Osteocyte (in vitro differentiated cells): ENCODE measurements at regions not wholly inside any gene's neighbourhood (a gene's known extent, or its start where the extent isn't known, plus 50 kb on each side); places are given as distances from the start of the nearest gene placed in this dataset.
A peak's percentile ranks its signal among the peaks of the same experiment; 100 is the strongest.

Source experiments
- DNase-seq: peaks from one replicate; pipeline ENCODE4 v3.0.0; 2021; ENCODE audit warnings: mixed read lengths; ENCODE audit not compliant: unreplicated experiment; ENCODE audit errors: extremely low spot score
- H3K27ac Mint-ChIP-seq: one replicate; pipeline ENCODE4 v1.8.0; 2021; ENCODE audit warnings: mild to moderate bottlenecking, mixed read lengths; ENCODE audit not compliant: unreplicated experiment
- H3K27me3 Mint-ChIP-seq: one replicate; pipeline ENCODE4 v1.8.0; 2021; ENCODE audit warnings: mixed read lengths; ENCODE audit not compliant: unreplicated experiment
- H3K36me3 Mint-ChIP-seq: one replicate; pipeline ENCODE4 v1.8.0; 2021; ENCODE audit warnings: mixed read lengths; ENCODE audit not compliant: unreplicated experiment
- H3K4me1 Mint-ChIP-seq: one replicate; pipeline ENCODE4 v1.8.0; 2021; ENCODE audit warnings: mixed read lengths; ENCODE audit not compliant: unreplicated experiment
- H3K4me3 Mint-ChIP-seq: one replicate; pipeline ENCODE4 v1.8.0; 2021; ENCODE audit warnings: mild to moderate bottlenecking, moderate library complexity, mixed read lengths; ENCODE audit not compliant: unreplicated experiment
- H3K9me3 Mint-ChIP-seq: one replicate; pipeline ENCODE4 v1.8.0; 2021; ENCODE audit warnings: mixed read lengths; ENCODE audit not compliant: unreplicated experiment
- CTCF ChIP-seq: fragments of 200-600 bp; sonication (generic); IDR thresholded peaks from 2 replicates; pipeline ENCODE4 v1.5.0; 2021; ENCODE audit warnings: antibody characterized with exemption, mild to moderate bottlenecking, moderate library complexity

- Mint-ChIP-seq H3K4me3 (no peak overlapping the region), H3K9me3 (no peaks in the 10 kb centered on the region), H3K36me3 (no peaks in the 10 kb centered on the region), H3K27me3 (no peaks in the 10 kb centered on the region), H3K27ac (peak overlapping the region; percentile 32), H3K4me1 (peaks cover 57% of the 10 kb centered on the region)
- TF ChIP-seq CTCF, result no peak
- no peak for DNase-seq
These were observed 330.2 kb downstream of the PIK3R1 start for GRCh38 chr5:68545636-68546295.

GRCh38 chr5:68547056-68547455 is 331.5 kb downstream of the PIK3R1 start:
- TF ChIP-seq CTCF, result no peak
- H3K9me3 Mint-ChIP-seq, result no peaks in the 10 kb centered on the region
- H3K4me1 Mint-ChIP-seq, result peaks cover 47% of the 10 kb centered on the region
- no peak for DNase-seq
- H3K4me3 Mint-ChIP-seq, result no peak overlapping the region
- H3K36me3 Mint-ChIP-seq, result no peaks in the 10 kb centered on the region
- H3K27me3 Mint-ChIP-seq, result no peaks in the 10 kb centered on the region
- H3K27ac Mint-ChIP-seq, result no peak overlapping the region

- DNase-seq, result no peak
- TF ChIP-seq CTCF, result no peak
- H3K4me3 Mint-ChIP-seq, result no peak overlapping the region
- no peak overlapping the region for H3K27ac Mint-ChIP-seq
- peaks cover 43% of the 10 kb centered on the region for H3K4me1 Mint-ChIP-seq
- no peaks in the 10 kb centered on the region for H3K9me3 Mint-ChIP-seq
- no peaks in the 10 kb centered on the region for H3K36me3 Mint-ChIP-seq
- H3K27me3 Mint-ChIP-seq, result no peaks in the 10 kb centered on the region
These were observed 332.1 kb downstream of the PIK3R1 start for GRCh38 chr5:68547622-68548021.

GRCh38 chr5:68548959-68549676 is 333.6 kb downstream of the PIK3R1 start:
- DNase-seq, result no peak
- no peak for TF ChIP-seq CTCF
- Mint-ChIP-seq H3K9me3 (no peaks in the 10 kb centered on the region), H3K27ac (no peak overlapping the region), H3K4me3 (no peak overlapping the region), H3K4me1 (peaks cover 35% of the 10 kb centered on the region), H3K36me3 (no peaks in the 10 kb centered on the region), H3K27me3 (no peaks in the 10 kb centered on the region)

GRCh38 chr5:68550015-68550414 is 334.5 kb downstream of the PIK3R1 start:
- H3K27ac Mint-ChIP-seq, result no peak overlapping the region
- H3K4me1 Mint-ChIP-seq, result peaks cover 28% of the 10 kb centered on the region
- H3K4me3 Mint-ChIP-seq, result no peak overlapping the region
- H3K27me3 Mint-ChIP-seq, result no peaks in the 10 kb centered on the region
- TF ChIP-seq CTCF, result no peak
- no peaks in the 10 kb centered on the region for H3K9me3 Mint-ChIP-seq
- DNase-seq, result no peak
- no peaks in the 10 kb centered on the region for H3K36me3 Mint-ChIP-seq
